Kidney capillary endothelial cell (primary cell): ENCODE measurements at regions not wholly inside any gene's neighbourhood (a gene's known extent, or its start where the extent isn't known, plus 50 kb on each side); places are given as distances from the start of the nearest gene placed in this dataset.

Source experiments
- DNase-seq: peaks from one replicate; pipeline ENCODE4 v3.0.0-alpha.2; 2018; ENCODE audit warnings: low spot score

DNA sequence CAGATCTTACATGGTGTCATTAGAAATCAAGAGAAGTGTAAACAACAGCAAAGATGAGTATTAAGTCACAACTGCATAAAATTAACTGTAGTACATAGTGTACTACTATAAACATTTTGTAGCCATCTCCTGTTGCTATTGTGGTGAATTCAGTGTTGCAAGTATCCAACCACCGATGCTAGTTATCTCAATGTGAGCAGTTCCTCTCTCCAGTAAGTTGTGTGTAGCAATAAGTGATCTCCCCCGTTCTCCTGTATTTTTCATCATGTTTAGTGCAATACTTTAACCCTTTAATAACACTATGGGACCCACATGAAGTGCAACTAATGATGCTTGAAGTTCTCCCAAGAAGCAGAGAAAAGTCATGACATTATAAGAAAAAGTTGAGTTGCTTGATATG lies 264.7 kb upstream of the KCNH8 start:
- DNase-seq = no peak

DNA sequence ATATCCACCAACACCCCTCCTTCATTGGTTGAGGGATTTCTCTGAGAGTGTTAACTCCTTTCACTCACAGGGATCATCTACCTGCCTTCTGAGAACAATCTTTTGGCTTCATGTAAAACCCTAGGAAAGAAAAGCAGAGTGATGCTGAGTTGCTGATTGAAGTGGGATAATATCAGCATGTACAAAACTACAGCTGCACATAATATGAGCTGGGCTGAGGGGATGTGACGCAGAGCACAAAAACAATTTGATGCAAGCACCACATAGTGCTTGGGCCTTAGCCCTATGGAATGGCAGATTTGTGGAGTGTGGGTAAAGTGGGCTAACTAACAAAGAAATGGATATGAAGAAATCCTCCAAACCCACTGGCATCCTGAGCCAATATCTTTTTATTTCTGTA lies 267.6 kb upstream of the KCNH8 start:
- DNase-seq = no peak

DNA sequence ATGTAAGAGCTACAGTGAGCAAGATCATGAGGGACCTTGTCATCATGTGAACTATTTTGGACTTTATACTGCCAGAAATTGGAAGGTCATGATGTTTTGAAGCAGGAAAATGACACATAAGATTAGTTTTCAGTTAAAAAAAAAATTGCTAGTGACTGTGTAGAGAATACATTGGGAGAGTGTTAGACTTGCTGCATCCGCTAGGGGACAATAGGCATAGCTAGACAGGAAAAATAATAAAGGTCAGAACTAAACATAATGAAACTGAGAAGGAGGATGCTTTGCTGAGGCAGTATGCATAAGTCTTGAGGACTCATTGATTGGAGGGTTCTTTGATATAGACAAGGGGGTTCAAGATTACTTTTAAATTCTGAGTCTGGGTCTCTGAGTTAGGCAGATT lies 275.8 kb upstream of the KCNH8 start:
- DNase-seq = no peak

- no peak for DNase-seq
These were observed 277.7 kb upstream of the KCNH8 start for GRCh38 chr3:18870642-18871041.

DNA sequence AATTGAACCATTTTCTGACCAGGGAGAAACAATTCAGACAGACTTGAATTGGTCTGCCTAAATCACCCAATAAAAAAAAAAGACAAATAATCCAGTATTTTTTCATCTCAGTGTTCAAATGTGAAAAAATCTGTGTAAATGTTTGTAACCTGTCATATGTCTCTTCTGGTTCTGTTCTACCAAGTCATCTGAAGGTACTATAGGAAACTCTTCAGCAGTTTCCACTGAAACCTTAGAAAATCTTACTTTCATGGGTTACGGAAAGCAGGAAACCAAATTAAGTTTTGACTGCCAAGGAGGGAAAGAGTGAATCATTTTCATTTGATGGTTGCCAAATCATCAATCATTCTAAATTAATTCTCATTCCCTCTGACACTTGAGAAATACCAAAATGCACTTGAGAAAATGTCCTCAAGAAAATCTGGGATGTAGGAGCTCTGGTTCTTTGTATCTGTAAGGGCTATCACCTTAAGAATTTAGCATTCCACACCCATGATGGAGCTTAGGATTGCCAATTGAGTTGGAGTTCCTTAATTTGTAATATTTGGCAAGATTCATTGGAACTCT lies 278.2 kb upstream of the KCNH8 start:
- DNase-seq = no peak

GRCh38 chr3:18868911-18869689 lies 279.2 kb upstream of the KCNH8 start:
- DNase-seq = no peak

DNA sequence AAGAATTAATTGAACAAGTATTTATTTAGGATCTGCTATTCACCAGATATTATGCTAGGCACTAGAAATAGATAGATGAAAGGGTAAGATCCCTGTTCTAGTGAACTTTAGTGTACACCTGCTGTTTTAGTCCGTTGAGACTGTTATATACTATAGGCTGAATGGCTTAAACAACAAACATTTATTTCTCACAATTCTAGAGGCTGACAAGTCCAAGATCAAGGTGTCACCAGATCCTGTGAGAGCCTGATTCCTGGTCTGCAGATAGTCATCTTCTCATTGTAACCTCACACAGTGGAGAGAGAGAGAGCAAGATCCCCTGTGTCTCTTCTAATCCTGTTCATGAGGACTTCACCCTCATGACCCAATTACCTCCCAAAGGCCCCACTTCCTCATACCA lies 281.4 kb upstream of the KCNH8 start:
- DNase-seq = no peak

DNA sequence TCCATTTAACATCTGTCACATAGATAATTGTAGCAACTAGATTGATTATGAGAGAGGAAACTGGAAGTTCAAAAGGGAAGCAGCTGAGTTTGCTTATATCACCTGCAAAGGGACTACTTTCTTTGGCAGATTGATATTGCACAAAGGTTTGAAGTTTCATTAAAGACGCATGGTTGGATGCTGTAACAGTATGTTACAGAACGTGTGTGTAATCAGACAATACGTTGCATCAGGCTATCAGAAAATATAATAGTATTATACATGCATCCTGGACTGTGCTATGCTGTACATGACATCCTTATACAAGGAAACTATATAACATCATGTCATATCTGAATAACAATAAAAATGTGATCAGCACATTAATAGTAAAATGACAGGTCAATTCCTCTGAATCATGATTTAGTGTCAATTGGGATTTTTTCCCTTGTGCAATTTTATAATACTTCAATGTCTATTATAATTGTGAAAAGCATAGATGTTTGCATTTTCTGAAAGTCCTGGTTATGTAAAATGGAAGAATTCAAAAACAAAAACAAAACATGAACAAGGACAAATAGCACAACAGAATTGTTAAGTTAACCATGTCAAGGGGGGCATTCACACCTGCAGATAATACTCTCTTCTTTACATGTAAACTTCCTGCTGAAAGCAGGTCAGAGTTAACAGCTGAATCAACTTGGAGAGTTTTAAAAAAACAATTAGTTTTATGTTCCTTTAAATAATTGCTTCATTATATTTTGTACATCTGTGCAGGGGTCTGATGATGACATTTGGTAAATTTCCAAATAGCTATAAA lies 283.2 kb upstream of the KCNH8 start:
- DNase-seq = no peak

DNA sequence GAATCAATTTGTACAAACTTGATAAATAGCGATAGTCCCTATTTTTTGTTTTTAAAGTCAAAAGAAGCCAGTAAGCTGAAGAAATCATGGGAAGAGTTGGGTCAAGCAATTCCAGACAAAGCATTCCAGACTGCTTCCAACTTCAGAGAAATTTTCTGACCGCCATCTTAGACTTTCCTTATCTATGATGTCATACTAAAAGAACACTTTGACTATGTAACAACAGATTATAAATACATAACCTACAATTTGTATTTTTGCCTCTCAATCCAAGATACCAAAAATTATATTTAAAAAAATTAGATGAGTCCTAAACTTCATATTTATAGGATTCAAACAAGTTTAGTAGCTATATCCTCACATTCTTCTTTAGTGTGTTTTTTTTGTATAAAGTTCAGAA lies 286.2 kb upstream of the KCNH8 start:
- no peak for DNase-seq

- no peak for DNase-seq
These were observed 287.2 kb upstream of the KCNH8 start for GRCh38 chr3:18861137-18861536.

GRCh38 chr3:18853269-18853668 lies 295.0 kb upstream of the KCNH8 start:
- DNase-seq = no peak

DNA sequence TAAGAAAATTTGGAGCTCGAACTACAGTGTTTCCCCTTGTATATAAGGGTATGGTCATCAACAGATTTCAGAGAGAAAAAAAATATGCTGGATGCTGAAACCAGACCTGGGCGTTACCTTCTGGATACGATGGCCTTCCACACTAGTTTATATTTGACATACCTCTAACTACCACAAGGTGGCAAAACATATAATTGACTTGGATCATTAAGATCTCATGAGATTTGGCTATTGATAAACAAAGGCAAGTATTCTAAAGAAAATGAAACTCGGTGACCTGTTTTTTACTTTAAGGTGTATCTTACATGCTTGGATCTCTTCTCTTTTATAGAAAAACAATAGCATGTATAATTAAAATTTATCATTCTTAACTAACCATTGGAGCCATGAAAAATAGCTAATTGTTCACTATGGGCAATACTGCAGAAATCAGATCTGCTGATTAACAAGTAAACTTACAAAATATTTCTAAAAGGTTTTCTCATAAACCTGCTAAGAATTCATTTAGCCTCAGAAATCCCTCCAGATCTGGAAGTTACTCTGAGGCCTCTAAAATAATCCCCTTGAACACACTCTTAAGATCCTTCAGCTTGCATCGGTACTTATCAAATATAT lies 300.6 kb upstream of the KCNH8 start:
- no peak for DNase-seq

DNA sequence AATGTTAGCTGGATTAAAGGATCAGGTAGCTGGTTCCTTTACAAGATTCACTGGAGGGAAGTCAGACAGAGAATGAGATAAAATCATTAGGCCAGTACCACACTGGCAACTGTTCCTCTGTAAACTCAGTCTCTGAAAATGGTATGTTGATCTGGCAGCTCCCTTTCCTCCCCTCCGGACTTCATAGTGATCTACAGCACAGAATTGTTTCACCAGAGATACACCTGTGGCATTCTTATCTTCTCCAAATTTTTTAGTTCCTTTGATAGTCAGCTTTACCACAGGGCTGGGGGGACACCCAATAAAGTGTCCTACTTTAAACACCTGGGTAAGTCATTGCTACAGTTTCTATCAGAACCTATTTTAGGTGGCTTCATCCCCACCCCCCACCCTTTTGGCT lies 304.3 kb upstream of the KCNH8 start:
- no peak for DNase-seq

GRCh38 chr3:18843188-18843587 lies 305.1 kb upstream of the KCNH8 start:
- DNase-seq = no peak

- no peak for DNase-seq
These were observed 306.6 kb upstream of the KCNH8 start for GRCh38 chr3:18841422-18842343.

GRCh38 chr3:18840535-18841137 lies 307.7 kb upstream of the KCNH8 start:
- no peak for DNase-seq

- DNase-seq = no peak
These were observed 309.6 kb upstream of the KCNH8 start for GRCh38 chr3:18838758-18839157.

GRCh38 chr3:18837137-18837755 lies 311.1 kb upstream of the KCNH8 start:
- DNase-seq = no peak

GRCh38 chr3:18835021-18835420 lies 313.3 kb upstream of the KCNH8 start:
- DNase-seq = no peak

DNA sequence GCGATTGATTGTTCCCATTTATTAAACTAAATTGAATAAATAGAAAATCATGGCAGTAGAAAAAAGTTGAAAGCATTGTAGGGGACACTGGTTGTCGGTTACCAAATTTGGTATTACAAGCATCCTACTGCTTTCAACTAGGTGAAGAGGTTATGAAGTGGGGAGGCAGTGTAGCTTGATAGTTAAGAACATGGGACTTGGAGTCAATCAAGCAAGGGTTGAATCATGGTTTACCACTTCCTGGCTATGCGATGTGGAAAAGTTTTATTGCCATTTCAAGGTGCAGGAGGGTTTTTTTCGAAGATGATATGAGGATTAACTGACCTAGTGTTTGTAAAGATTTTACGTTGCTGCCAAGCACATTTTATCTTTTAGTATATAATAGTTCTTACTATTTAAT lies 318.2 kb upstream of the KCNH8 start:
- DNase-seq = no peak

- DNase-seq = no peak
These were observed 319.7 kb upstream of the KCNH8 start for GRCh38 chr3:18828637-18829036.
